ENCODE measurements at regions not wholly inside any gene's neighbourhood (a gene's known extent, or its start where the extent isn't known, plus 50 kb on each side); places are given as distances from the start of the nearest gene placed in this dataset.

- Histone ChIP-seq H3K4me1 (ENCODE audit: control insufficient read depth, insufficient read depth, low read length) (no peaks in the 10 kb centered on the region), H3K4me3 (ENCODE audit: low read depth, low read length) (no peak overlapping the region), H3K9ac (ENCODE audit: low read depth, low read length) (no peak overlapping the region)
These were observed 433.4 kb upstream of the BRINP1 start for GRCh38 chr9:119802621-119803020.

GRCh38 chr9:119802133-119802532 lies 432.9 kb upstream of the BRINP1 start:
- Histone ChIP-seq H3K4me1 (ENCODE audit: control insufficient read depth, insufficient read depth, low read length) (no peaks in the 10 kb centered on the region), H3K27me3 (ENCODE audit: control insufficient read depth, insufficient read depth, low read length) (no peaks in the 10 kb centered on the region), H3K9ac (ENCODE audit: low read depth, low read length) (no peak overlapping the region), H3K36me3 (ENCODE audit: control insufficient read depth, insufficient read depth, low read length) (no peaks in the 10 kb centered on the region), H3K4me3 (ENCODE audit: low read depth, low read length) (no peak overlapping the region), H3K9me3 (ENCODE audit: control insufficient read depth, insufficient read depth, low read length) (no peaks in the 10 kb centered on the region)

More at GRCh38 chr9:119802621-119803020, 433.4 kb upstream of the BRINP1 start:
- Histone ChIP-seq H3K36me3 (ENCODE audit: control insufficient read depth, insufficient read depth, low read length) (no peaks in the 10 kb centered on the region), H3K9me3 (ENCODE audit: control insufficient read depth, insufficient read depth, low read length) (no peaks in the 10 kb centered on the region), H3K27me3 (ENCODE audit: control insufficient read depth, insufficient read depth, low read length) (no peaks in the 10 kb centered on the region)

DNA sequence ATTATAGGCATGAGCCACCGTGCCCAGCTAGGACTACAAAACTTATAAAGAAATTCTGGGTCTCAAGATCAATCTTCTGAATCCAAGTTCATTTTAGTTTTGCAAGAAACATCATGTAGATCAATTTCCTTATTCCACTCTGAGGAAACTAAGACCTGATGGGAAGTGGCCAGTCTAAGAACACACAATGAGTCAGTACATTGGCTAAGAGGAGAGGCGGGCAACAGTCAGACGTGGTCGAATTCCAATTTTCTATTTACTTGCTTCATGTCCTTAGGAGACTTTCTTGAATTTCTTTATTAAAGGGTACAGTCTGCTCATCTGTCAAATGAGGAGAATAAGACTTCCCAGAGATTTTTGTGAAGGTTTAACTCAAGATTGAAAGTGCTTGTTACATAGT lies 432.1 kb upstream of the BRINP1 start:
- Histone ChIP-seq H3K9me3 (ENCODE audit: control insufficient read depth, insufficient read depth, low read length) (no peaks in the 10 kb centered on the region), H3K27me3 (ENCODE audit: control insufficient read depth, insufficient read depth, low read length) (no peaks in the 10 kb centered on the region), H3K4me1 (ENCODE audit: control insufficient read depth, insufficient read depth, low read length) (no peaks in the 10 kb centered on the region), H3K4me3 (ENCODE audit: low read depth, low read length) (no peak overlapping the region), H3K36me3 (ENCODE audit: control insufficient read depth, insufficient read depth, low read length) (no peaks in the 10 kb centered on the region), H3K9ac (ENCODE audit: low read depth, low read length) (no peak overlapping the region)

DNA sequence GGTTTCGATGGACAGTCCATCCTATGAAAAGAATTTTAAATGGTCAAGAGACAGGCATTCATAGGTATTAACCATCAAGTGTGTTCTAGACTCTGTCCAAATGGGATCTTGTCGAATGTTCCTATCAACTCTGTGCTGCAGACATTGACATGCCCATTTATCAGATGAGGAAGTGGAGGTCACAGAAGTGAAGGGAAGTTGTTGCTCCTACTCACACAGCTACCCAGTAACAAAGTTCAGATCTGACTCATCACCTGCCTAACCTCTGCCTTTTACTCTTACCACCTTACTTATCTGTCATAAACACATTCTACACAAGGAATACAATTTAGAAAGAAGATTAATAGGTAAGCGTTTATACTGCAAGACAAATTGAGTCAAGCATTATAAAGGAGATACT lies 426.2 kb upstream of the BRINP1 start:
- H3K4me1 ChIP-seq (ENCODE audit: control insufficient read depth, insufficient read depth, low read length): no peaks in the 10 kb centered on the region
- H3K9ac ChIP-seq (ENCODE audit: low read depth, low read length): no peak overlapping the region
- no peak overlapping the region for H3K4me3 ChIP-seq (ENCODE audit: low read depth, low read length)

DNA sequence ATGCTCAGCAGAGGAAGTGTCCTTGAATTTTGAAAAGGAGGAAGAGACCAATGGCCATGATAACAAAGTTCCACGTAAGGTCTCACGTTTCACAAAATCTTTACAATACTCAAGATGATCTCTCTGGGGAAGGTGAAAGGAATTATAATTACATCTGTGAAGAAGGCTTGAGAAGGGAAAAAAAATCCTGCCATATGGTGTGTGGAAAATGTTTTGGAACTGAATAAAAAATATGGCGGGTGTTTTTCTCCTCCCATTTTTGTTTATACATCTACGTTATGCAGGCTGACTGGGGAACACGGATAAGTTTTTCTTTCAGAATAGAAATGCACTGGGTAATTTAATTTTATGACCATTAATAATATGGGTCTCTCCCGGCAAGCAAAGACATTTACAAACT lies 425.6 kb upstream of the BRINP1 start:
- Histone ChIP-seq H3K4me3 (ENCODE audit: low read depth, low read length) (no peak overlapping the region), H3K4me1 (ENCODE audit: control insufficient read depth, insufficient read depth, low read length) (no peaks in the 10 kb centered on the region), H3K9ac (ENCODE audit: low read depth, low read length) (no peak overlapping the region), H3K36me3 (ENCODE audit: control insufficient read depth, insufficient read depth, low read length) (no peaks in the 10 kb centered on the region), H3K9me3 (ENCODE audit: control insufficient read depth, insufficient read depth, low read length) (no peaks in the 10 kb centered on the region), H3K27me3 (ENCODE audit: control insufficient read depth, insufficient read depth, low read length) (no peaks in the 10 kb centered on the region)

More for the DNA sequence above, 426.2 kb upstream of the BRINP1 start:
- Histone ChIP-seq H3K36me3 (ENCODE audit: control insufficient read depth, insufficient read depth, low read length) (no peaks in the 10 kb centered on the region), H3K27me3 (ENCODE audit: control insufficient read depth, insufficient read depth, low read length) (no peaks in the 10 kb centered on the region), H3K9me3 (ENCODE audit: control insufficient read depth, insufficient read depth, low read length) (no peaks in the 10 kb centered on the region)

DNA sequence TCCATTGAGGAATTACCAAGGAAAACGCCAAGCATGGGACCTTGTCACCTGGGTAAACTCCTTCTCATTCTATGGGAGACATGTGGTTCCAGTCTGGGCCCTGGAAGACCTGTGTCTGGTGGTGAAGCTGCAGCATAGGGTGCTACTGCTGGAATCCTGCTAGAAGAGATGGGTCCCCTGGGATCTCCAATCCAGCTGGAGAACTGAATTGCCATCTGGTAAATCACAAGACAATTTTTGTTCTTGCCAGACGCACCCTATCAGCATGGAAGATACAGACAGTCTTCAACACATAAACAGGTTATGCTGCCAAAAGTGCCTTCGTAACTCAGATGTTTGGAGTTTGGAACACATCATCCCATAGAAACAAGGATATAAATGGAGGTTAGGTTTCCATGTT lies 424.0 kb upstream of the BRINP1 start:
- Histone ChIP-seq H3K9ac (ENCODE audit: low read depth, low read length) (no peak overlapping the region), H3K4me3 (ENCODE audit: low read depth, low read length) (no peak overlapping the region), H3K9me3 (ENCODE audit: control insufficient read depth, insufficient read depth, low read length) (no peaks in the 10 kb centered on the region), H3K27me3 (ENCODE audit: control insufficient read depth, insufficient read depth, low read length) (no peaks in the 10 kb centered on the region), H3K4me1 (ENCODE audit: control insufficient read depth, insufficient read depth, low read length) (no peaks in the 10 kb centered on the region), H3K36me3 (ENCODE audit: control insufficient read depth, insufficient read depth, low read length) (no peaks in the 10 kb centered on the region)

- H3K9me3 ChIP-seq (ENCODE audit: control insufficient read depth, insufficient read depth, low read length): no peaks in the 10 kb centered on the region
- no peaks in the 10 kb centered on the region for H3K4me1 ChIP-seq (ENCODE audit: control insufficient read depth, insufficient read depth, low read length)
- no peaks in the 10 kb centered on the region for H3K27me3 ChIP-seq (ENCODE audit: control insufficient read depth, insufficient read depth, low read length)
- no peaks in the 10 kb centered on the region for H3K36me3 ChIP-seq (ENCODE audit: control insufficient read depth, insufficient read depth, low read length)
- no peak overlapping the region for H3K9ac ChIP-seq (ENCODE audit: low read depth, low read length)
- no peak overlapping the region for H3K4me3 ChIP-seq (ENCODE audit: low read depth, low read length)
These were observed 423.0 kb upstream of the BRINP1 start for GRCh38 chr9:119792242-119792641.

DNA sequence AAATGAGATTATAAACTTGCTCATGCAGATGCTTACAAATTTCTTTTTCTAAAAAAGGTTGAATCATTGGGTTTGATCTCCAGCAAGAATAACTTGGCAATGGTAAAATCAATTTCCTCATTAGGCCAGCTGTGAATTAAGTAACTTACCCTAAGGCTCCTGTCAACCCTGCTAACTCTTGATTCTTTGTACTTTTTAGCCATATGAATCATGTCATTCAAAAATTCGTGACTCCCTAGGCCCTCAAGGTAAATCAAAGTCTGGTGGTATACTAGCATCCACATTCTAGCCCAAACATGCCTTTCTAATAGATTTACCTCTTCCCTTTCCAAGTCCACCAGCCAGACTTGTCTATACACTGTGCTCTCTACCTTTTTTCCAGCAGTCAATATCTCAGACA lies 420.8 kb upstream of the BRINP1 start:
- no peak overlapping the region for H3K4me3 ChIP-seq (ENCODE audit: low read depth, low read length)
- no peaks in the 10 kb centered on the region for H3K4me1 ChIP-seq (ENCODE audit: control insufficient read depth, insufficient read depth, low read length)
- H3K36me3 ChIP-seq (ENCODE audit: control insufficient read depth, insufficient read depth, low read length): no peaks in the 10 kb centered on the region
- H3K9me3 ChIP-seq (ENCODE audit: control insufficient read depth, insufficient read depth, low read length): no peaks in the 10 kb centered on the region
- H3K27me3 ChIP-seq (ENCODE audit: control insufficient read depth, insufficient read depth, low read length): no peaks in the 10 kb centered on the region
- H3K9ac ChIP-seq (ENCODE audit: low read depth, low read length): no peak overlapping the region

- Histone ChIP-seq H3K9ac (ENCODE audit: low read depth, low read length) (no peak overlapping the region), H3K4me3 (ENCODE audit: low read depth, low read length) (no peak overlapping the region), H3K27me3 (ENCODE audit: control insufficient read depth, insufficient read depth, low read length) (no peaks in the 10 kb centered on the region), H3K36me3 (ENCODE audit: control insufficient read depth, insufficient read depth, low read length) (no peaks in the 10 kb centered on the region), H3K9me3 (ENCODE audit: control insufficient read depth, insufficient read depth, low read length) (no peaks in the 10 kb centered on the region), H3K4me1 (ENCODE audit: control insufficient read depth, insufficient read depth, low read length) (no peaks in the 10 kb centered on the region)
These were observed 419.7 kb upstream of the BRINP1 start for GRCh38 chr9:119788921-119789320.

DNA sequence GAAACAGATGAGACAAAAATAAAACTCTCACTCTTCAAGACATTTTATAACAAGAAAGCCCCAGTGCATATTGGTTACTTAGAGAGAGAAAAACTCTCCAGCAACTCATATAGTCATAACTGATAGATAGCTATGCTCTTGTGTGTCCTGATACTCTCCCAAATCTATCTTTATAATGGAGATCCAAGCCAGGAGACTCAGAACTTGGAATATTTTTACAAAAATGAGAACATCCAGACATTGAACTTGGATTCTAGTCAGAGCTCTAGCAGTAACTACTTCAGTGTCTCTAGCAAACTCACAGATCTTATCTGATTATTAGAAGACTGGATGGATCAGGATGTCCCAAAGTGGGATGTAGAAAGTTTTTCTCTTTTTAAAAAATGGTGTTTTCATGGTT lies 412.7 kb upstream of the BRINP1 start:
- H3K4me1 ChIP-seq (ENCODE audit: control insufficient read depth, insufficient read depth, low read length): no peaks in the 10 kb centered on the region
- no peaks in the 10 kb centered on the region for H3K36me3 ChIP-seq (ENCODE audit: control insufficient read depth, insufficient read depth, low read length)

DNA sequence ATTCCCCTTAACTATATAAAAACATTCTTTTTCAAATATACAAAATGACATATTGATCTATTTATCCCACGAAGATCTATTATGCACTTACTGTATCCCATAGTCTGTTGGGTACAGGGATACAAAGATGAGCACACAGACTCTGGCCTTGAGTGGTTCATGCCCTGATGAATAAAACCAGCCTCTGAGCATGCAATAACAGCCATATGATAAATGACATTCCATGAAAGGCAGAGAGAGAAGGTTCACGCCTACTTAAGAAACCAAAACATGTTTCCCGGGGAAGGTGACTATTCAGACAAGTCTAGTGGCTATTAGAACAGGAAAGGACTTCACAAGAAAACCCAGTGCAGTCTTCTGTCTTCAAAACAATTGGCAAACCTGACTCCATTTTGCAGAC lies 406.2 kb upstream of the BRINP1 start:
- Histone ChIP-seq H3K36me3 (ENCODE audit: control insufficient read depth, insufficient read depth, low read length) (no peaks in the 10 kb centered on the region), H3K9me3 (ENCODE audit: control insufficient read depth, insufficient read depth, low read length) (no peaks in the 10 kb centered on the region), H3K4me1 (ENCODE audit: control insufficient read depth, insufficient read depth, low read length) (peaks cover 7% of the 10 kb centered on the region), H3K9ac (ENCODE audit: low read depth, low read length) (no peak overlapping the region), H3K4me3 (ENCODE audit: low read depth, low read length) (no peak overlapping the region), H3K27me3 (ENCODE audit: control insufficient read depth, insufficient read depth, low read length) (no peaks in the 10 kb centered on the region)

More for the DNA sequence above, 412.7 kb upstream of the BRINP1 start:
- Histone ChIP-seq H3K9ac (ENCODE audit: low read depth, low read length) (no peak overlapping the region), H3K9me3 (ENCODE audit: control insufficient read depth, insufficient read depth, low read length) (no peaks in the 10 kb centered on the region), H3K27me3 (ENCODE audit: control insufficient read depth, insufficient read depth, low read length) (no peaks in the 10 kb centered on the region), H3K4me3 (ENCODE audit: low read depth, low read length) (no peak overlapping the region)

- H3K27me3 ChIP-seq (ENCODE audit: control insufficient read depth, insufficient read depth, low read length): no peaks in the 10 kb centered on the region
- H3K4me1 ChIP-seq (ENCODE audit: control insufficient read depth, insufficient read depth, low read length): peaks cover 7% of the 10 kb centered on the region
- H3K36me3 ChIP-seq (ENCODE audit: control insufficient read depth, insufficient read depth, low read length): no peaks in the 10 kb centered on the region
- no peak overlapping the region for H3K4me3 ChIP-seq (ENCODE audit: low read depth, low read length)
- no peak overlapping the region for H3K9ac ChIP-seq (ENCODE audit: low read depth, low read length)
- H3K9me3 ChIP-seq (ENCODE audit: control insufficient read depth, insufficient read depth, low read length): no peaks in the 10 kb centered on the region
These were observed 404.6 kb upstream of the BRINP1 start for GRCh38 chr9:119773823-119774222.

DNA sequence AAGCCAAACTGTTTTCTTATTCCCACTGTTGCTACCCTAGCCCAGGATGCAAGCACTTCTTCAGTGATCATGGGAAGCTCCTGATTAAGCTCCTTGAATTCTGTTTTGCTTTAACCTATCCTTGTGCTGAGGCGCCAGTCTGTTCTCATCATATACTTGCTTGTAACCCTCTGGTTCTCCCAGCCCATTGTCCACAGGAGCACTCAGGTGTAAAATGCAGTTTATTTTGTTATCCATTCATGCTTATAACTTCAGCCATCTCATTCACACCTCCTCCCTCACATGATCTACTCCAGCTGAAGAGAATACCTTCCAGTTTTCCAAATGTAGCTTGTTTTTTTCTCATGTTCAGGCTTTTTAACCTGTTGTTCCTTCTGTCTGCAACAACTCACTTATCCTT lies 402.1 kb upstream of the BRINP1 start:
- H3K9ac ChIP-seq (ENCODE audit: low read depth, low read length): no peak overlapping the region
- H3K27me3 ChIP-seq (ENCODE audit: control insufficient read depth, insufficient read depth, low read length): no peaks in the 10 kb centered on the region
- H3K4me1 ChIP-seq (ENCODE audit: control insufficient read depth, insufficient read depth, low read length): peaks cover 7% of the 10 kb centered on the region
- H3K4me3 ChIP-seq (ENCODE audit: low read depth, low read length): no peak overlapping the region
- no peaks in the 10 kb centered on the region for H3K9me3 ChIP-seq (ENCODE audit: control insufficient read depth, insufficient read depth, low read length)
- H3K36me3 ChIP-seq (ENCODE audit: control insufficient read depth, insufficient read depth, low read length): no peaks in the 10 kb centered on the region
